ENCODE measurements at regions not wholly inside any gene's neighbourhood (a gene's known extent, or its start where the extent isn't known, plus 50 kb on each side); places are given as distances from the start of the nearest gene placed in this dataset.

DNA sequence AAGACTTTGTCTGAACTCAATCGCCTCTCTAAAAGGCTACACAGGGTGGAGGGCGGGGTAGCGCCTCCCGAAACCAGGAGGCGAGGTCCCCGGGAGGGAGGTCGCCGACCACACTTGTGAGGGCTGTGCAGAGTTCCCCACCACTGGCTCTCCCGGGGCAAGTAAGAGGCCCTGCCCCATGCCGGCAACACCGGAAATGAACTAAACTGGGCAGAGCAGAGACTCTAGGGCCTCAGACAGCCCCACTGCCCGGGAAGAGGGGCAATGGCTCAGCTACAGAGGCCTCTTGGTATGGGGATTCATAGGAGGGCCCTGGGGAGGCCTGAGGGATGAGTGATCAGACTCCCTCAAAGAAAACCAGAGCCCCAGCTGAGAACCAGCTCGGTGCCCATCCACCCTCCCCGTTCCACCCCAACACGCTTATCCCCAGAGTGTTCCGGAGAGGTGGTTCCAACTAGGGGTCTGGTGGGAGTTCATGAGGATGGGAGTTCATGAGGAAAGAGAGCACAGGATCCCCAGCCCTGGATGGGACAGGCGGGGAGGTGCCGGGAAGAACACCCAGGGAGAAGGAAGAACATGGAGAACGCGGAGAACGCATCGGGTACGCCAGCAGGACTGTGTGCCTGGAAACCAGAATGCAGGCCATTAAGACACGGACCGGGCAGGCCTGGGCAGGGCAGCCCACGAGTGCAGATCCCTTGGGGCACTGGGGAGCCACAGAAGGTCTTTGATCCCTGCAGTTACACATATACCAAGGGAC, 89.4 kb upstream of the MYL10 start:
- WGBS, 2 donors: 80 to 85% methylated on average over 21 to 26 of the region's 26 CpGs
- Histone ChIP-seq H3K27me3 (no peaks in the 10 kb centered on the region), H3K36me3 (no peaks in the 10 kb centered on the region), H3K9me3 (no peaks in the 10 kb centered on the region), H3K4me1 (peaks cover 0 to 12% (median 7%) of the 10 kb centered on the region in 4 donors), H3K4me3 (no peak overlapping the region), H3K27ac (peak overlapping the region; percentile 80 to 86 (median 84))
- DNase-seq (no peak), ATAC-seq (ENCODE audit: low FRiP score in 2 of 2) (peak in 1 of 2 donors; percentile 15)
- no peak for TF ChIP-seq POLR2AphosphoS5 (IDR thresholded peaks at IDR 0.05)
- TF ChIP-seq EP300 (IDR thresholded peaks at IDR 0.05): no peak
- TF ChIP-seq, protein P1, sequence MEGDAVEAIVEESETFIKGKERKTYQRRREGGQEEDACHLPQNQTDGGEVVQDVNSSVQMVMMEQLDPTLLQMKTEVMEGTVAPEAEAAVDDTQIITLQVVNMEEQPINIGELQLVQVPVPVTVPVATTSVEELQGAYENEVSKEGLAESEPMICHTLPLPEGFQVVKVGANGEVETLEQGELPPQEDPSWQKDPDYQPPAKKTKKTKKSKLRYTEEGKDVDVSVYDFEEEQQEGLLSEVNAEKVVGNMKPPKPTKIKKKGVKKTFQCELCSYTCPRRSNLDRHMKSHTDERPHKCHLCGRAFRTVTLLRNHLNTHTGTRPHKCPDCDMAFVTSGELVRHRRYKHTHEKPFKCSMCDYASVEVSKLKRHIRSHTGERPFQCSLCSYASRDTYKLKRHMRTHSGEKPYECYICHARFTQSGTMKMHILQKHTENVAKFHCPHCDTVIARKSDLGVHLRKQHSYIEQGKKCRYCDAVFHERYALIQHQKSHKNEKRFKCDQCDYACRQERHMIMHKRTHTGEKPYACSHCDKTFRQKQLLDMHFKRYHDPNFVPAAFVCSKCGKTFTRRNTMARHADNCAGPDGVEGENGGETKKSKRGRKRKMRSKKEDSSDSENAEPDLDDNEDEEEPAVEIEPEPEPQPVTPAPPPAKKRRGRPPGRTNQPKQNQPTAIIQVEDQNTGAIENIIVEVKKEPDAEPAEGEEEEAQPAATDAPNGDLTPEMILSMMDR (IDR thresholded peaks at IDR 0.05): no peak

- 87 to 89% methylated on average over 9 of the region's 9 CpGs for WGBS, 2 donors
Measured at GRCh38 chr7:101719123-101719470, 90.0 kb upstream of the MYL10 start.

GRCh38 chr7:101720324-101720723, 91.2 kb upstream of the MYL10 start:
- 57 to 60% methylated on average over 2 to 5 of the region's 5 CpGs for WGBS, 2 donors
- TF ChIP-seq EP300 (IDR thresholded peaks at IDR 0.05) (no peak), POLR2AphosphoS5 (IDR thresholded peaks at IDR 0.05) (no peak), POLR2A (IDR thresholded peaks at IDR 0.05) (no peak)
- TF ChIP-seq, protein P1 (IDR thresholded peaks at IDR 0.05): no peak

More at GRCh38 chr7:101719123-101719470, 90.0 kb upstream of the MYL10 start:
- Histone ChIP-seq H3K4me3 (no peak overlapping the region), H3K9me3 (no peaks in the 10 kb centered on the region), H3K27ac (peak overlapping the region in 1 of 4 donors; percentile 85), H3K36me3 (no peaks in the 10 kb centered on the region), H3K27me3 (no peaks in the 10 kb centered on the region), H3K4me1 (peaks cover 0 to 12% (median 7%) of the 10 kb centered on the region in 4 donors)
- DNase-seq: no peak
- ATAC-seq (ENCODE audit: low FRiP score in 2 of 2): no peak
- TF ChIP-seq, protein P1 (IDR thresholded peaks at IDR 0.05): no peak
- no peak for TF ChIP-seq POLR2A (IDR thresholded peaks at IDR 0.05)
- TF ChIP-seq POLR2AphosphoS5 (IDR thresholded peaks at IDR 0.05): no peak
- no peak for TF ChIP-seq EP300 (IDR thresholded peaks at IDR 0.05)

GRCh38 chr7:101722247-101722646, 93.2 kb upstream of the MYL10 start:
- Histone ChIP-seq H3K9me3 (no peaks in the 10 kb centered on the region), H3K4me1 (peaks cover 0 to 12% (median 7%) of the 10 kb centered on the region in 4 donors), H3K27ac (no peak overlapping the region), H3K27me3 (no peaks in the 10 kb centered on the region), H3K4me3 (no peak overlapping the region), H3K36me3 (no peaks in the 10 kb centered on the region)
- DNase-seq (peak in 1 of 2 donors; percentile 77), ATAC-seq (ENCODE audit: low FRiP score in 2 of 2) (no peak)
- WGBS, 2 donors: 20 to 66% methylated on average over 2 to 20 of the region's 21 CpGs
- TF ChIP-seq, protein P1 (IDR thresholded peaks at IDR 0.05): no peak
- TF ChIP-seq EP300 (IDR thresholded peaks at IDR 0.05): no peak
- TF ChIP-seq POLR2A (IDR thresholded peaks at IDR 0.05): no peak
- TF ChIP-seq POLR2AphosphoS5 (IDR thresholded peaks at IDR 0.05): no peak

More at GRCh38 chr7:101720324-101720723, 91.2 kb upstream of the MYL10 start:
- Histone ChIP-seq H3K36me3 (no peaks in the 10 kb centered on the region), H3K4me3 (no peak overlapping the region), H3K27ac (no peak overlapping the region), H3K9me3 (no peaks in the 10 kb centered on the region), H3K27me3 (no peaks in the 10 kb centered on the region), H3K4me1 (peaks cover 0 to 12% (median 7%) of the 10 kb centered on the region in 4 donors)
- ATAC-seq (ENCODE audit: low FRiP score in 2 of 2) (no peak), DNase-seq (no peak)

DNA sequence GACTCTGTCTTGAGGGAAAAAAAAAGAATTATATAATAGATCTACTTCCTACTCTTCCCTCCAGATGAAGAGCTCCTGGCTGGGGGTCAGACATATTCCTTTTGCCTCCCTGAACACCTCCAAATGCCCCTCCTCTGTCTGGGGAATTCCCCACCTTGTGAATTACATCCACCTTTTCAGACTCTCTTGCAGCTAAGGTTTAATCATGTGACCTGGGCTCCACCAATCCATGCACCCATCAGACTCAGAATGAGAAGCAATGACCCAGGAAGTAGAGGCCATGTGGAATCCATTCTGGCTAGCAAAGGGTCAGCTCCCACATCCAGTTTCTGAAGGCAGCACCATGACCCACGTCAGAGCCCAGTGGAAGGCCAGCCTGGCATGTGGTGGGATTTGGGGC, 93.6 kb upstream of the CUX1 start:
- H3K27ac ChIP-seq: no peak overlapping the region
- WGBS, 2 donors: 79 to 100% methylated on average over 1 of the region's 1 CpG
- no peak for TF ChIP-seq POLR2AphosphoS5 (IDR thresholded peaks at IDR 0.05)
- no peaks in the 10 kb centered on the region for H3K27me3 ChIP-seq
- DNase-seq: no peak
- no peaks in the 10 kb centered on the region for H3K9me3 ChIP-seq
- H3K36me3 ChIP-seq: no peaks in the 10 kb centered on the region
- no peak for ATAC-seq (ENCODE audit: low FRiP score in 2 of 2)
- H3K4me3 ChIP-seq: no peak overlapping the region
- no peaks in the 10 kb centered on the region for H3K4me1 ChIP-seq
